Right atrium auricular region (tissue), 2 donors: ENCODE measurements at regions not wholly inside any gene's neighbourhood (a gene's known extent, or its start where the extent isn't known, plus 50 kb on each side); places are given as distances from the start of the nearest gene placed in this dataset.
"Not testable (repeated sequence)": the region's sequence is repeated elsewhere in the genome, so short reads cannot be mapped to it uniquely, and the experiment has no call there.

Source experiments
- DNase-seq: peaks from one replicate; pipeline ENCODE4 v3.0.0-alpha.2; 2019; ENCODE audit warnings: low spot score
- H3K27ac ChIP-seq, 2 donors: fragments of 200-600 bp; sonication (generic); 1 replicate in 1 of 2; 2 replicates in 1 of 2; pipeline ENCODE4 v1.5.1; 2016 to 2019
- H3K27me3 ChIP-seq, 2 donors: fragments of 200-600 bp; sonication (generic); one replicate each; pipeline versions ENCODE4 v1.5.1 to v1.6.0; 2017 to 2019
- H3K36me3 ChIP-seq: fragments of 200-600 bp; sonication (generic); one replicate; pipeline ENCODE4 v1.5.1; 2016
- H3K4me1 ChIP-seq, 2 donors: fragments of 200-600 bp; sonication (generic); one replicate each; pipeline versions ENCODE4 v1.5.1 to v1.6.0; 2017 to 2019
- H3K4me3 ChIP-seq, 2 donors: fragments of 200-600 bp; sonication (generic); 1 replicate in 1 of 2; 2 replicates in 1 of 2; pipeline ENCODE4 v1.5.1; 2017 to 2019; ENCODE audit warnings: mild to moderate bottlenecking in 1 of 2, moderate library complexity in 1 of 2
- H3K9me3 ChIP-seq, 2 donors: fragments of 200-600 bp; sonication (generic); one replicate each; pipeline ENCODE4 v1.5.1; 2019
- CTCF ChIP-seq, 2 donors: fragments of 200-600 bp; sonication (generic); IDR thresholded peaks; one replicate each; pipeline ENCODE4 v1.5.1; 2019; ENCODE audit warnings: antibody characterized with exemption in 2 of 2

- Histone ChIP-seq H3K9me3 (no peaks in the 10 kb centered on the region), H3K36me3 (no peaks in the 10 kb centered on the region), H3K4me1 (no peaks in the 10 kb centered on the region), H3K27me3 (no peaks in the 10 kb centered on the region), H3K4me3 (no peak overlapping the region), H3K27ac (no peak overlapping the region)
- TF ChIP-seq CTCF (IDR thresholded peaks at IDR 0.05) = no peak
- no peak for DNase-seq
Measured at GRCh38 chr7:66442385-66442784, 186.3 kb upstream of the KCTD7 start.

GRCh38 chr7:66443946-66444345 is 184.7 kb upstream of the KCTD7 start:
- H3K36me3 ChIP-seq = no peaks in the 10 kb centered on the region
- no peak overlapping the region for H3K27ac ChIP-seq
- H3K4me3 ChIP-seq = no peak overlapping the region
- no peak for TF ChIP-seq CTCF (IDR thresholded peaks at IDR 0.05)
- no peak for DNase-seq
- no peaks in the 10 kb centered on the region for H3K4me1 ChIP-seq
- H3K27me3 ChIP-seq = no peaks in the 10 kb centered on the region
- no peaks in the 10 kb centered on the region for H3K9me3 ChIP-seq

GRCh38 chr7:66447007-66447406 is 181.7 kb upstream of the KCTD7 start:
- H3K27ac ChIP-seq, H3K36me3 ChIP-seq, H3K9me3 ChIP-seq, H3K4me1 ChIP-seq, H3K4me3 ChIP-seq, H3K27me3 ChIP-seq, DNase-seq: not testable (repeated sequence)

DNA sequence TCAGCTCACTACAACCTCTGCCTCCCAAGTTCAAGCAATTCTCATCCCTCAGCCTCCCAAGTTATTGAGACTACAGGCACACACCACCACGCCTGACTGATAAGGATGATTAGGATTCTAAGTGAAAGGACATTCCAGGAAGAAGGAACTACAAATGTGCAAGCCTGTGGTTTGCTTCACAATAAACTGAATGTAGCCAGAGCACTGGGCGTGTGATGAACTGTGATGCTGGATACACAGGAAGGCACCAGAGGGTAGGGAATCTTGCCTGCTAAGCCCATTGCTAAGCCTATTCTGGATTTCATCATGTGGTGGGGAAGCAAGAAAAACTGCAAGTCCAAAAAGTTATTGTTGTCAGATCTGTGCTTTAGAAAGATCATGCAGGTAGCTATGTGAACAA is 177.9 kb upstream of the KCTD7 start:
- not testable (repeated sequence) for DNase-seq, H3K9me3 ChIP-seq, H3K4me1 ChIP-seq, H3K36me3 ChIP-seq, H3K27ac ChIP-seq, H3K4me3 ChIP-seq, H3K27me3 ChIP-seq

- not testable (repeated sequence) for H3K36me3 ChIP-seq, H3K4me3 ChIP-seq, H3K27ac ChIP-seq, H3K9me3 ChIP-seq, H3K4me1 ChIP-seq, DNase-seq, H3K27me3 ChIP-seq
Measured at GRCh38 chr7:66451713-66452112, 177.0 kb upstream of the KCTD7 start.

GRCh38 chr7:66452165-66452564 is 176.5 kb upstream of the KCTD7 start:
- no peak for TF ChIP-seq CTCF (IDR thresholded peaks at IDR 0.05)
- H3K27me3 ChIP-seq = no peaks in the 10 kb centered on the region
- no peak overlapping the region for H3K27ac ChIP-seq
- no peak for DNase-seq
- no peak overlapping the region for H3K4me3 ChIP-seq
- H3K36me3 ChIP-seq = no peaks in the 10 kb centered on the region
- no peaks in the 10 kb centered on the region for H3K4me1 ChIP-seq
- H3K9me3 ChIP-seq = no peaks in the 10 kb centered on the region

GRCh38 chr7:66453340-66453739 is 175.3 kb upstream of the KCTD7 start:
- no peak overlapping the region for H3K4me3 ChIP-seq
- no peaks in the 10 kb centered on the region for H3K9me3 ChIP-seq
- H3K27ac ChIP-seq = no peak overlapping the region
- no peaks in the 10 kb centered on the region for H3K4me1 ChIP-seq
- TF ChIP-seq CTCF (IDR thresholded peaks at IDR 0.05) = no peak
- DNase-seq = no peak
- no peaks in the 10 kb centered on the region for H3K36me3 ChIP-seq
- H3K27me3 ChIP-seq = no peaks in the 10 kb centered on the region
